ENCODE measurements at regions not wholly inside any gene's neighbourhood (a gene's known extent, or its start where the extent isn't known, plus 50 kb on each side); places are given as distances from the start of the nearest gene placed in this dataset.

- H3K36me3 ChIP-seq (ENCODE audit: insufficient read depth, low read length) = no peaks in the 10 kb centered on the region
- H3K4me2 ChIP-seq (ENCODE audit: insufficient read depth, low read length) = no peak overlapping the region
- no peaks in the 10 kb centered on the region for H3K27me3 ChIP-seq (ENCODE audit: insufficient read depth, low read length, poor library complexity)
- no peaks in the 10 kb centered on the region for H3K9me3 ChIP-seq (ENCODE audit: insufficient read depth, low read length, severe bottlenecking)
- no peak overlapping the region for H2AFZ ChIP-seq (ENCODE audit: low read depth, low read length)
- H3K79me2 ChIP-seq (ENCODE audit: insufficient read depth, low read length) = no peaks in the 10 kb centered on the region
- ATAC-seq (ENCODE audit: insufficient read depth, low read depth) = no peak
- TF ChIP-seq CTCF (IDR thresholded peaks at IDR 0.05; ENCODE audit: borderline replicate concordance, extremely low read depth, low read length, poor library complexity, severe bottlenecking) (no peak), EZH2 (IDR thresholded peaks at IDR 0.05; ENCODE audit: borderline replicate concordance, low read depth, low read length, severe bottlenecking) (no peak)
- no peak overlapping the region for H3K27ac ChIP-seq (ENCODE audit: low read length)
- no peak for DNase-seq
- no peak overlapping the region for H3K4me3 ChIP-seq (ENCODE audit: low read depth in 1 of 2, low read length in 2 of 2)
- H3K9ac ChIP-seq (ENCODE audit: low read depth, low read length) = no peak overlapping the region
- no peaks in the 10 kb centered on the region for H3K4me1 ChIP-seq (ENCODE audit: insufficient read depth, low read length)
- H4K20me1 ChIP-seq (ENCODE audit: insufficient read depth, low read length) = no peaks in the 10 kb centered on the region
These were observed 103.8 kb upstream of the PRICKLE2 start for GRCh38 chr3:64329037-64329436.

DNA sequence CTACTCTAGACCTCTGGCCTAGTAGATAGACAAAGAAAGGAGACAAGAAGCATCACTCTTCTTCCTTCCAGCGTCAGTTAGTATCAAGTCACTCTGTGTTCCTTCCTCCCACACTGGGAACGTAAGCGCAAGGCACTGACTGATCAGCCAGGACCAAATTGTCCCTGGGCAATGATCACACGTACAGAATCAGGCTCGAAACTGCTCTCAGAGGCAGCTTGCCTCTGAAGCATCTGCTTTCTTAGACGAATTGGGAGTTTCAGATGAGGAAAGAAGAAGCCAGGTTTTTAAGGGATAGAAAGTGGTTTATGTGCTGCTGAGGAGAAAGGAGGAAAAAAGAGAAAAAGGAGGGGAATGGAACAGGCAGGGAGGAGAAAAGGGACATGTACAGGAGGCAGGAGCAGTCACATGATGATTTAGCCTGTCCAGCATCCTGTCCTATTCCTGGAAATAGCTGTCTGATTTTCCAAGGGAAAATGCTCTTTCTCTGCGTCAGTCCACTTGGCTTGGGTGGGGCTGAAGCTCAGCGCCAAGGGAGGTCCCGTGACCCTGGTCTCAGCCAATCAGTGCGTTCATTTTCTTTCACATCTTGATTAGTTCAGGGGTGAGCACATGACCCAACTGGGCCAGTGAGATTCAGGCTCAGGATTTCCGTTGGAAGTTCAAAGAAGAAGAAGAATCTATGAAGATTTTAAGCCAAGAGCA is 102.0 kb upstream of the PRICKLE2 start:
- Histone ChIP-seq H3K4me3 (ENCODE audit: low read depth in 1 of 2, low read length in 2 of 2) (no peak overlapping the region), H4K20me1 (ENCODE audit: insufficient read depth, low read length) (no peaks in the 10 kb centered on the region), H3K4me2 (ENCODE audit: insufficient read depth, low read length) (no peak overlapping the region), H3K27me3 (ENCODE audit: insufficient read depth, low read length, poor library complexity) (no peaks in the 10 kb centered on the region), H3K9ac (ENCODE audit: low read depth, low read length) (no peak overlapping the region), H2AFZ (ENCODE audit: low read depth, low read length) (no peak overlapping the region), H3K9me3 (ENCODE audit: insufficient read depth, low read length, severe bottlenecking) (no peaks in the 10 kb centered on the region), H3K36me3 (ENCODE audit: insufficient read depth, low read length) (no peaks in the 10 kb centered on the region), H3K79me2 (ENCODE audit: insufficient read depth, low read length) (no peaks in the 10 kb centered on the region), H3K4me1 (ENCODE audit: insufficient read depth, low read length) (no peaks in the 10 kb centered on the region), H3K27ac (ENCODE audit: low read length) (no peak overlapping the region)
- TF ChIP-seq CTCF (IDR thresholded peaks at IDR 0.05; ENCODE audit: borderline replicate concordance, extremely low read depth, low read length, poor library complexity, severe bottlenecking) = no peak
- no peak for TF ChIP-seq EZH2 (IDR thresholded peaks at IDR 0.05; ENCODE audit: borderline replicate concordance, low read depth, low read length, severe bottlenecking)
- DNase-seq (no peak), ATAC-seq (ENCODE audit: insufficient read depth, low read depth) (no peak)

GRCh38 chr3:64321747-64322146 is 96.5 kb upstream of the PRICKLE2 start:
- no peaks in the 10 kb centered on the region for H3K9me3 ChIP-seq (ENCODE audit: insufficient read depth, low read length, severe bottlenecking)
- no peak overlapping the region for H2AFZ ChIP-seq (ENCODE audit: low read depth, low read length)
- no peak overlapping the region for H3K4me2 ChIP-seq (ENCODE audit: insufficient read depth, low read length)
- no peaks in the 10 kb centered on the region for H3K4me1 ChIP-seq (ENCODE audit: insufficient read depth, low read length)
- H3K36me3 ChIP-seq (ENCODE audit: insufficient read depth, low read length) = no peaks in the 10 kb centered on the region
- TF ChIP-seq CTCF (IDR thresholded peaks at IDR 0.05; ENCODE audit: borderline replicate concordance, extremely low read depth, low read length, poor library complexity, severe bottlenecking) (no peak), EZH2 (IDR thresholded peaks at IDR 0.05; ENCODE audit: borderline replicate concordance, low read depth, low read length, severe bottlenecking) (no peak)
- ATAC-seq (ENCODE audit: insufficient read depth, low read depth) (no peak), DNase-seq (no peak)
- H3K79me2 ChIP-seq (ENCODE audit: insufficient read depth, low read length) = no peaks in the 10 kb centered on the region
- no peak overlapping the region for H3K9ac ChIP-seq (ENCODE audit: low read depth, low read length)
- no peaks in the 10 kb centered on the region for H4K20me1 ChIP-seq (ENCODE audit: insufficient read depth, low read length)
- H3K4me3 ChIP-seq (ENCODE audit: low read depth in 1 of 2, low read length in 2 of 2) = no peak overlapping the region
- H3K27ac ChIP-seq (ENCODE audit: low read length) = no peak overlapping the region
- no peaks in the 10 kb centered on the region for H3K27me3 ChIP-seq (ENCODE audit: insufficient read depth, low read length, poor library complexity)
